ENCODE measurements at regions not wholly inside any gene's neighbourhood (a gene's known extent, or its start where the extent isn't known, plus 50 kb on each side); places are given as distances from the start of the nearest gene placed in this dataset.
"Not testable (repeated sequence)": the region's sequence is repeated elsewhere in the genome, so short reads cannot be mapped to it uniquely, and the experiment has no call there.

DNA sequence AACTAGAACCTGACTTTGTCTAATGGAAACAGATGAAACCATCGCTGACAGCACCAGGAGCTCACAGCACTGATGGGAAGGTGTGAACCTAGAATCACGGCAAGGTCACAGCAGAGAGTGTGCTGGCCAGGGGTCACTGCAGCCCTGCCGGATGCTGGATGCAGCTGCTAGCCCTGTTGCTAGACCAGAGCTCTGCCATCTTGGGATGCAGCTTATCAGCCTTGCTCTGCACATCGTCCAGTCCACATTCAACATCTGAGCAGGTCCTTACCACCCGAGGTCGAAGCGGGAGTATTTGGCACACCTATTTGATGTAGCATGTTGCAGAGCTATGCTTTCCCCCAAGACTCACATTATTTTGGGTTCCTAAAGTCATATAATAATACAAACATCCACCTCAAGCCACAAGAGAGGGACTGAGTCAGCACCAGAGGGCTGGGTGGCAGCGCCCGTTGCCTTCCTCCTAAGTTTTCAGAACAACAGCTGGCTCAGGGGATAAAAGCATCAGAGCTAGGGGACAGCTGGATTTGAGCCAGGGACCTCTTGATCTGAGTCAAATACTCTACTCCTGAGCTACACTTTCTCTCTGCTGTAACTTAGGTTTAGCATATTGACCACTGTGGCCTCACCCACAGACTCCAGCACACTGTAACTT is 135.3 kb downstream of the ZNF467 start:
- peaks cover 0 to 2% (median 0%) of the 10 kb centered on the region in 4 donors for H3K9me3 ChIP-seq (ENCODE audit: control insufficient read depth in 4 of 4, insufficient read depth in 3 of 4, low read length in 3 of 4)
- H3K27ac ChIP-seq (ENCODE audit: low read depth in 1 of 2, low read length in 1 of 2) = no peak overlapping the region
- DNase-seq = no peak
- no peak overlapping the region for H3K9ac ChIP-seq (ENCODE audit: insufficient read depth in 1 of 2, low read length in 2 of 2)
- no peak for ATAC-seq (ENCODE audit: insufficient read depth, low FRiP score)
- H3K4me1 ChIP-seq (ENCODE audit: control insufficient read depth in 5 of 5, insufficient read depth in 5 of 5, low read length in 5 of 5) = no peaks in the 10 kb centered on the region
- WGBS, 2 donors = 86 to 94% methylated on average over 9 of the region's 9 CpGs
- no peaks in the 10 kb centered on the region for H3K27me3 ChIP-seq (ENCODE audit: control insufficient read depth in 3 of 3, insufficient read depth in 3 of 3, low read length in 2 of 3)
- TF ChIP-seq, protein P1, sequence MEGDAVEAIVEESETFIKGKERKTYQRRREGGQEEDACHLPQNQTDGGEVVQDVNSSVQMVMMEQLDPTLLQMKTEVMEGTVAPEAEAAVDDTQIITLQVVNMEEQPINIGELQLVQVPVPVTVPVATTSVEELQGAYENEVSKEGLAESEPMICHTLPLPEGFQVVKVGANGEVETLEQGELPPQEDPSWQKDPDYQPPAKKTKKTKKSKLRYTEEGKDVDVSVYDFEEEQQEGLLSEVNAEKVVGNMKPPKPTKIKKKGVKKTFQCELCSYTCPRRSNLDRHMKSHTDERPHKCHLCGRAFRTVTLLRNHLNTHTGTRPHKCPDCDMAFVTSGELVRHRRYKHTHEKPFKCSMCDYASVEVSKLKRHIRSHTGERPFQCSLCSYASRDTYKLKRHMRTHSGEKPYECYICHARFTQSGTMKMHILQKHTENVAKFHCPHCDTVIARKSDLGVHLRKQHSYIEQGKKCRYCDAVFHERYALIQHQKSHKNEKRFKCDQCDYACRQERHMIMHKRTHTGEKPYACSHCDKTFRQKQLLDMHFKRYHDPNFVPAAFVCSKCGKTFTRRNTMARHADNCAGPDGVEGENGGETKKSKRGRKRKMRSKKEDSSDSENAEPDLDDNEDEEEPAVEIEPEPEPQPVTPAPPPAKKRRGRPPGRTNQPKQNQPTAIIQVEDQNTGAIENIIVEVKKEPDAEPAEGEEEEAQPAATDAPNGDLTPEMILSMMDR (IDR thresholded peaks at IDR 0.05; ENCODE audit: control extremely low read depth, extremely low read depth) = no peak
- no peaks in the 10 kb centered on the region for H3K36me3 ChIP-seq (ENCODE audit: control insufficient read depth in 4 of 4, insufficient read depth in 4 of 4, low read length in 4 of 4)
- H3K4me3 ChIP-seq = no peak overlapping the region

DNA sequence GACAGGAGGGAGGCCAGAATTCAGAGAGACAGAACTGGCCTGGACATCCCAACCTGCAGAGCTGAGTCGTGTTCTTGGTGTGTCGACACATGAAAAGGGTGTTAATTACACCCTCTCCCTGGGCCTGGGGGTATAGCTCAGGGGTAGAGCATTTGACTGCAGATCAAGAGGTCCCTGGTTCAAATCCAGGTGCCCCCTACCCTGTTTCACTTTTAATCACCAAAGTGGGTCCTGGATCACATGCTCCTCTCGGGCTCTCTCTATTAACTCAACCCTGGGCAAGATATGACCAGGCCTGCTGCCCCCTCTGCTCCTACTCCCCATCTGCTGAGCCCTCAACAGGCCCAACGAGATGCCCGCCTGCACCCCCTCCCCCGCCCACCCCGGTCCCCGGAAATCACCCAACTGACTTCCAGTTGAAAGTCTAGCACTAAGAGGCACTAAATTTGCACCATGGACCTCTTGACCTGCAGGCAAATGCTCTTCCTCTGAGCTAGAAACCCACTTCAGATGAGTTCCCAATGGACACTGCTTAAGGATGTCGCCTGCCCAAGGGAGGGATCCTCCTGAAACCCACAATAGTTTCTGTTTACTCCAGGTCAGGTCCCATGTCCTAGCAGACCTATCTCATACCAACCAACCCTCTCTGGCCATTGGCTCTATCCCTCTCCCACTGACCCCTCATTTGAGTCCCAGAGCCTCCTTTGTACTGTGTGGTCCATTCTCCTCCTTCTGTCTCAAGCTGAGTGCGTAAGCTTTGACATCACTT is 137.6 kb downstream of the ZNF467 start:
- DNase-seq (no peak), ATAC-seq (ENCODE audit: insufficient read depth, low FRiP score) (no peak)
- TF ChIP-seq, protein P1 (IDR thresholded peaks at IDR 0.05; ENCODE audit: control extremely low read depth, extremely low read depth) = no peak
- Histone ChIP-seq H3K27ac (ENCODE audit: low read depth in 1 of 2, low read length in 1 of 2) (no peak overlapping the region), H3K27me3 (ENCODE audit: control insufficient read depth in 3 of 3, insufficient read depth in 3 of 3, low read length in 2 of 3) (peaks cover 0 to 5% (median 0%) of the 10 kb centered on the region in 3 donors), H3K4me1 (ENCODE audit: control insufficient read depth in 5 of 5, insufficient read depth in 5 of 5, low read length in 5 of 5) (no peaks in the 10 kb centered on the region), H3K36me3 (ENCODE audit: control insufficient read depth in 4 of 4, insufficient read depth in 4 of 4, low read length in 4 of 4) (no peaks in the 10 kb centered on the region), H3K4me3 (no peak overlapping the region), H3K9me3 (ENCODE audit: control insufficient read depth in 4 of 4, insufficient read depth in 3 of 4, low read length in 3 of 4) (peaks cover 0 to 4% (median 0%) of the 10 kb centered on the region in 4 donors), H3K9ac (ENCODE audit: insufficient read depth in 1 of 2, low read length in 2 of 2) (no peak overlapping the region)
- 65 to 80% methylated on average over 10 of the region's 10 CpGs for WGBS, 2 donors

DNA sequence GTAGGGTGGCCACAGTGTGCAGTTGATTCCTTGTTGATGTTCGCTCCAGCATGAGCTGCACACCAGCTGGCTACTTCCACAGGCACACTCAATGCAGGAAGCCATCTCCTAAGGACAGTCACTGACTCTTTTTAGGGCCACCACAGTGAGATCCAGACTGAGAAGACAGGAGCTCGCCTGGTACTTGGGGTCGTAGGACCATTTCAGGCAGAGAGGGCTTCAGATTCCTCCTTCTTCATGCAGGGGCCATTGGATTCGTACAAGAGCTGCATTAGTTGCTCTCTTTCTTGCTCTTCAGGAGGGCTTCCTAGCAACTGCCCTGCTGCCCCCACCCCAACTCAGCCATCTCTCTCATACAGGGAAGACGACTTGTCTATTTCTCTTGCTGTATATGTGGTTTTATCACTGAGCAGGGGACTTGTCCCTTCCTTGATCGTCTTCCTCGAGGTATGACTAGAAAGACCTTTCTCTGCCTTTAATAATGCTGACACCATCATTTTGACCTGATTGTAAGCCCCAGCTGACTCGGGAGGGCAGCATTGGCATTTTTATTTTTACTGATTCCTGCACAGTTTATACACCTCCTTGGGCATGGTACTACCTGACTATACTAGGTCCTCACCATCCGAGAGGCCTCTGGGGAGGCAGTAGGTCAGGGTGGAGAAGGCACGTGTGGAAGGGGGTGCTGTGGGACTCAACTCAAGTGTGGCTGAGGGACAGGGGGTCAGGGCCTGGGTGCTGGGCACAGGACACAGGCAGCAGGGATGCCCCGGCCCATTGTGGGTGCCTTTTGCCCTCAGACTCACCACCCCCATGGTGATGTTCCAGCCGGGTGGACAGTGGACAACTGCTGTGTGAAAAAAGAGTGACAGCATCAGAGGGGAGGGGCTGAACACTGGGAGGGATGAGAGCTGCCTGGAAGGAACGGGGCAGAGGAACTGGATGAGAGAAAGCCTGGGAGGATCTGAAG is 136.7 kb upstream of the ZNF746 start:
- no peaks in the 10 kb centered on the region for H3K36me3 ChIP-seq (ENCODE audit: control insufficient read depth in 4 of 4, insufficient read depth in 4 of 4, low read length in 4 of 4)
- no peak overlapping the region for H3K27ac ChIP-seq (ENCODE audit: low read depth in 1 of 2, low read length in 1 of 2)
- H3K9me3 ChIP-seq (ENCODE audit: control insufficient read depth in 4 of 4, insufficient read depth in 3 of 4, low read length in 3 of 4) = peaks cover 0 to 4% (median 0%) of the 10 kb centered on the region in 4 donors
- TF ChIP-seq, protein P1 (IDR thresholded peaks at IDR 0.05; ENCODE audit: control extremely low read depth, extremely low read depth) = no peak
- ATAC-seq (ENCODE audit: insufficient read depth, low FRiP score) = no peak
- H3K4me3 ChIP-seq = no peak overlapping the region
- H3K9ac ChIP-seq (ENCODE audit: insufficient read depth in 1 of 2, low read length in 2 of 2) = no peak overlapping the region
- 79 to 86% methylated on average over 13 of the region's 13 CpGs for WGBS, 2 donors
- peaks cover 0 to 5% (median 0%) of the 10 kb centered on the region in 3 donors for H3K27me3 ChIP-seq (ENCODE audit: control insufficient read depth in 3 of 3, insufficient read depth in 3 of 3, low read length in 2 of 3)
- no peaks in the 10 kb centered on the region for H3K4me1 ChIP-seq (ENCODE audit: control insufficient read depth in 5 of 5, insufficient read depth in 5 of 5, low read length in 5 of 5)
- DNase-seq = no peak

DNA sequence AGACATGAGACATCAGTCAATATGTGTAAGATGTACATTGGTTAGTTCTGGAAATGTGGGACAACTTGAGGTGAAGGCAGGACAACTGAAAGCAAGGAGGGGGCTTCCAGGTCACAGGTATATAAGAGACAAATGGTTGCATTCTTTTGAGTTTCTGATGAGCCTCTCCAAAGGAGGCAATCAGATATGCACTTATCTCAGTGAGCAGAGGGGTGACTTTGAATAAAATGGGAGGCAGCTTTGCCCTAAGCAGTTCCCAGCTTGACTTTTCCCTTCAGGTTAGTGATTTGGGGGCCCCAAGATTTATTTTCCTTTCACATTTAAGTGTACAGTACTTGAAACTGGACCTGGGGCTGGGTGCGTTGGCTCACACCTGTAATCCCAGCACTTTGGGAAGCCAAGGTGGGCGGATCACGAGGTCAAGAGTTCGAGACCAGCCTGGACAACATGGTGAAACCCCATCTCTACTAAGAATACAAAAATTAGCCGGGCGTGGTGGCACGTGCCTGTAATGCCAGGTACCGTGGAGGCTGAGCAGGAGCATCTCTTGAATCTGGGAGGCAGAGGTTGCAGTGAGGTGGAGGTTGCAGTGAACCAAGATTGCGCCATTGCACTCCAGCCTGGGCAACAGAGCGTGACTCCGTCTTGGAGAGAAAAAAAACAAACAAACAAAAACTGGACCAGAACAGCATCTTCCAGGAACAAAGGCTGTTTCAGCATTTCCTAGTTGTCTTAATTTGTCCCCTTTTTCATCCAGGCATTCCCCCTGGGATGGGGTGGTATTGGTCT is 130.9 kb upstream of the ZNF746 start:
- not testable (repeated sequence) for H3K27me3 ChIP-seq (ENCODE audit: control insufficient read depth in 3 of 3, insufficient read depth in 3 of 3, low read length in 2 of 3); ATAC-seq (ENCODE audit: insufficient read depth, low FRiP score); H3K9me3 ChIP-seq (ENCODE audit: control insufficient read depth in 4 of 4, insufficient read depth in 3 of 4, low read length in 3 of 4); H3K9ac ChIP-seq (ENCODE audit: insufficient read depth in 1 of 2, low read length in 2 of 2); H3K36me3 ChIP-seq (ENCODE audit: control insufficient read depth in 4 of 4, insufficient read depth in 4 of 4, low read length in 4 of 4); H3K27ac ChIP-seq (ENCODE audit: low read depth in 1 of 2, low read length in 1 of 2); DNase-seq; H3K4me1 ChIP-seq (ENCODE audit: control insufficient read depth in 5 of 5, insufficient read depth in 5 of 5, low read length in 5 of 5); H3K4me3 ChIP-seq
- 79 to 87% methylated on average over 11 of the region's 11 CpGs for WGBS, 2 donors

All from lung (tissue), 11 donors.